A549 (cell line): ENCODE measurements at regions not wholly inside any gene's neighbourhood (a gene's known extent, or its start where the extent isn't known, plus 50 kb on each side); places are given as distances from the start of the nearest gene placed in this dataset.

Experiments
- ATAC-seq, 2 experiments: fragments of 200-7000 bp in 1 of 2; fragments of >200 bp in 1 of 2; cut with Nextera tagmentation in 1 of 2; cut with Tn5 transposase in 1 of 2; 3 replicates each; pipeline versions ENCODE4 v1.8.0 to v1.9.1; 2018 to 2020; ENCODE audit warnings: mild to moderate bottlenecking in 1 of 2, moderate library complexity in 1 of 2
- CTCF ChIA-PET: fragments of 300-600 bp; sonication (Branson Sonifier 250); formaldehyde crosslinking; extraction: SDS; loops from one replicate; lab custom pipeline; 2021; ENCODE audit warnings: antibody characterized with exemption, inconsistent platforms; lab: Yijun Ruan, JAX
- POLR2A ChIA-PET: fragments of 350-600 bp; formaldehyde crosslinking; extraction: SDS; loops from one replicate; lab custom pipeline; 2021; ENCODE audit warnings: antibody characterized with exemption, inconsistent platforms; lab: Yijun Ruan, JAX
- DNase-seq, 2 experiments: peaks; one replicate each; pipeline versions ENCODE4 v3.0.0 to v3.0.0-alpha.2; 2011 to 2016; ENCODE audit warnings: low read depth in 1 of 2, low spot score in 1 of 2
- FAIRE-seq: peaks from 2 replicates; lab custom pipeline; 2011; peaks lifted over from hg19 to GRCh38; lab: Jason Lieb, UNC
- H3K27ac ChIP-seq, 2 experiments: fragments of >200 bp; sonication (Bioruptor Twin); formaldehyde crosslinking; 3 replicates each; pipeline ENCODE4 v1.5.1; 2016 to 2017
- H3K4me1 ChIP-seq: fragments of >200 bp; sonication (Bioruptor Twin); formaldehyde crosslinking; 3 replicates; pipeline ENCODE4 v1.6.1; 2016
- H3K4me2 ChIP-seq: fragments of >200 bp; sonication (Bioruptor Twin); formaldehyde crosslinking; 3 replicates; pipeline ENCODE4 v1.6.1; 2016
- H3K4me3 ChIP-seq: fragments of >200 bp; sonication (Bioruptor Twin); formaldehyde crosslinking; 3 replicates; pipeline ENCODE4 v1.5.1; 2016
- H3K9me3 ChIP-seq: fragments of >200 bp; sonication (Bioruptor Twin); formaldehyde crosslinking; 3 replicates; pipeline ENCODE4 v1.6.1; 2016
- CEBPB ChIP-seq, 2 experiments: fragments of >200 bp in 1 of 2; sonication (Bioruptor Twin) in 1 of 2; formaldehyde crosslinking in 1 of 2; IDR thresholded peaks; 2 replicates each; pipeline ENCODE4 v1.6.1; 2012 to 2016
- CHD2 ChIP-seq: fragments of 150-350 bp; IDR thresholded peaks from 2 replicates; pipeline ENCODE4 v1.6.1; 2014; ENCODE audit warnings: low read length; ENCODE audit not compliant: partially characterized antibody
- CHD4 ChIP-seq: fragments of 200-600 bp; sonication (generic); IDR thresholded peaks from 2 replicates; pipeline ENCODE4 v1.6.1; 2016; ENCODE audit warnings: antibody characterized with exemption, mild to moderate bottlenecking, borderline replicate concordance
- E2F6 ChIP-seq: IDR thresholded peaks from 2 replicates; pipeline ENCODE4 v1.6.1; 2012; ENCODE audit warnings: low read depth, borderline replicate concordance
- ELK1 ChIP-seq: fragments of 150-350 bp; IDR thresholded peaks from 2 replicates; pipeline ENCODE4 v1.6.1; 2014; ENCODE audit warnings: low read depth, mild to moderate bottlenecking, low read length
- FOSB ChIP-seq: fragments of 250-450 bp; sonication (Bioruptor Pico); IDR thresholded peaks from 2 replicates; pipeline ENCODE4 v1.5.0; 2020; ENCODE audit warnings: mild to moderate bottlenecking, moderate library complexity
- FOXS1 ChIP-seq: fragments of 250-450 bp; sonication (Bioruptor Pico); IDR thresholded peaks from 2 replicates; pipeline ENCODE4 v1.5.0; 2020; ENCODE audit warnings: mild to moderate bottlenecking, moderate library complexity
- HOXA7 ChIP-seq: fragments of 250-450 bp; sonication (Bioruptor Pico); IDR thresholded peaks from 2 replicates; pipeline ENCODE4 v1.5.0; 2020; ENCODE audit warnings: mild to moderate bottlenecking, moderate library complexity
- HOXB13 ChIP-seq: fragments of 250-450 bp; sonication (Bioruptor Pico); IDR thresholded peaks from 2 replicates; pipeline ENCODE4 v1.5.0; 2020; ENCODE audit warnings: low read depth, mild to moderate bottlenecking, moderate library complexity
- HOXB5 ChIP-seq: fragments of 250-450 bp; sonication (Bioruptor Pico); IDR thresholded peaks from 2 replicates; pipeline ENCODE4 v1.5.0; 2020; ENCODE audit warnings: mild to moderate bottlenecking, moderate library complexity
- MAFK ChIP-seq: fragments of 450-650 bp; IDR thresholded peaks from 2 replicates; pipeline ENCODE4 v1.6.1; 2014; ENCODE audit not compliant: partially characterized antibody
- MAX ChIP-seq: IDR thresholded peaks from 2 replicates; pipeline ENCODE4 v1.6.1; 2012
- MYC ChIP-seq: IDR thresholded peaks from 2 replicates; pipeline ENCODE4 v1.6.1; 2012; ENCODE audit warnings: mild to moderate bottlenecking, inconsistent platforms, low read length, improper control_type of control experiment, borderline replicate concordance
- NPAS2 ChIP-seq: fragments of 250-450 bp; sonication (Bioruptor Pico); IDR thresholded peaks from 2 replicates; pipeline ENCODE4 v1.8.0; 2022; ENCODE audit warnings: mild to moderate bottlenecking, moderate library complexity, borderline replicate concordance
- PHF8 ChIP-seq: fragments of 200-600 bp; sonication (generic); IDR thresholded peaks from 2 replicates; pipeline ENCODE4 v1.6.1; 2016; ENCODE audit warnings: low read depth, mild to moderate bottlenecking, antibody characterized with exemption, moderate library complexity, borderline replicate concordance
- RARB ChIP-seq: fragments of 250-450 bp; sonication (Bioruptor Pico); IDR thresholded peaks from 2 replicates; pipeline ENCODE4 v1.8.0; 2021; ENCODE audit warnings: mild to moderate bottlenecking, moderate library complexity
- RNF2 ChIP-seq: fragments of 200-600 bp; sonication (generic); IDR thresholded peaks from 2 replicates; pipeline ENCODE4 v1.6.1; 2016; ENCODE audit warnings: low read depth, mild to moderate bottlenecking, antibody characterized with exemption, moderate library complexity, borderline replicate concordance
- SREBF2 ChIP-seq: fragments of 450-650 bp; IDR thresholded peaks from 2 replicates; pipeline ENCODE4 v1.6.1; 2014; ENCODE audit warnings: mild to moderate bottlenecking, moderate library complexity
- TFCP2L1 ChIP-seq: fragments of 250-450 bp; sonication (Bioruptor Pico); IDR thresholded peaks from 2 replicates; pipeline ENCODE4 v1.5.0; 2021; ENCODE audit warnings: mild to moderate bottlenecking
- ZC3H11A ChIP-seq: fragments of 450-650 bp; IDR thresholded peaks from 2 replicates; pipeline ENCODE4 v1.6.1; 2014; ENCODE audit warnings: antibody characterized with exemption, mild to moderate bottlenecking
- ZNF302 ChIP-seq: fragments of 250-450 bp; sonication (Bioruptor Pico); IDR thresholded peaks from 2 replicates; pipeline ENCODE4 v1.9.0; 2021; ENCODE audit warnings: inconsistent platforms, mild to moderate bottlenecking, moderate library complexity
- ZSCAN20 ChIP-seq: fragments of 250-450 bp; sonication (Bioruptor Pico); IDR thresholded peaks from 2 replicates; pipeline ENCODE4 v1.8.0; 2022; ENCODE audit warnings: mild to moderate bottlenecking, moderate library complexity
- WGBS: methylation state at CpG from one replicate; pipeline ENCODE4 v1.1.6; 2017; ENCODE audit errors: missing lambda C conversion rate; 5-methylcytosine and 5-hydroxymethylcytosine counted together

- ATAC-seq (no peak), DNase-seq (no peak), FAIRE-seq (no peak)
- POLR2A ChIA-PET, result no interaction called here
- Histone ChIP-seq H3K4me2 (no peak overlapping the region), H3K27ac (no peak overlapping the region), H3K4me1 (no peaks in the 10 kb centered on the region), H3K9me3 (no peaks in the 10 kb centered on the region), H3K4me3 (no peak overlapping the region)
- WGBS, result 5% methylated on average over 1 of the region's 1 CpG
- CTCF ChIA-PET, result no interaction called here
- no peak for TF ChIP-seq FOSB (CRISPR knock-in tag)
- TF ChIP-seq RARB (CRISPR knock-in tag), result no peak
- no peak for TF ChIP-seq HOXA7
- TF ChIP-seq NPAS2 (CRISPR knock-in tag), result no peak
- TF ChIP-seq CHD4, result no peak
- no peak for TF ChIP-seq SREBF2
- TF ChIP-seq MAX, result no peak
- no peak for TF ChIP-seq RNF2
- TF ChIP-seq ZC3H11A, result no peak
- TF ChIP-seq TFCP2L1, result no peak
- no peak for TF ChIP-seq E2F6
- no peak for TF ChIP-seq MYC
- no peak for TF ChIP-seq HOXB5 (CRISPR knock-in tag)
Measured at GRCh38 chr5:105917189-105917588, 1753.5 kb downstream of the EFNA5 start.

DNA sequence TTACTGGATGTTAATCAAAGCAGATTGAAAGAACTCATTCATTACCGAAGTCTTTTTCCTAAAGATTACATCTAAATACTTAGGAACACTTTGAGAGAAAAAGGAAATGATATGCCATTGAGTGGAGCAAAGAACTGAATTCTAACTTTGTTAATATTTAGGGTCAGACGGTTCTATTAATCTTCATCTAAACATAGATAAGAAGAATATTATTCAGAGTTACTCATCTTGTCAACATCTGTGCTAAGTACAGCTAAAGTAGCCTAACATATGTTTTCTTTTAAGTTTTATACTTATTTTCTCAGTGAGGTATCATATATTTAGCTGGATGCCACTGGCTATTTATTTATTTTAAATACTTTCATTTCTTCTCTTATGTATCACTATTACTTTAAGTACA, 1763.7 kb downstream of the EFNA5 start:
- ATAC-seq, result no peak
- H3K9me3 ChIP-seq, result no peaks in the 10 kb centered on the region
- FAIRE-seq, result no peak
- ChIA-PET POLR2A (no interaction called here), CTCF (no interaction called here)
- H3K4me1 ChIP-seq, result no peaks in the 10 kb centered on the region
- no peak overlapping the region for H3K27ac ChIP-seq
- H3K4me3 ChIP-seq, result no peak overlapping the region
- no peak for DNase-seq
- WGBS, result 15% methylated on average over 2 of the region's 2 CpGs
- no peak overlapping the region for H3K4me2 ChIP-seq
- no peak for TF ChIP-seq PHF8
- no peak for TF ChIP-seq CHD2
- TF ChIP-seq ZSCAN20, result no peak
- no peak for TF ChIP-seq HOXB13
- no peak for TF ChIP-seq MAFK
- no peak for TF ChIP-seq FOXS1 (CRISPR knock-in tag)
- no peak for TF ChIP-seq ZNF302
- no peak for TF ChIP-seq ELK1

DNA sequence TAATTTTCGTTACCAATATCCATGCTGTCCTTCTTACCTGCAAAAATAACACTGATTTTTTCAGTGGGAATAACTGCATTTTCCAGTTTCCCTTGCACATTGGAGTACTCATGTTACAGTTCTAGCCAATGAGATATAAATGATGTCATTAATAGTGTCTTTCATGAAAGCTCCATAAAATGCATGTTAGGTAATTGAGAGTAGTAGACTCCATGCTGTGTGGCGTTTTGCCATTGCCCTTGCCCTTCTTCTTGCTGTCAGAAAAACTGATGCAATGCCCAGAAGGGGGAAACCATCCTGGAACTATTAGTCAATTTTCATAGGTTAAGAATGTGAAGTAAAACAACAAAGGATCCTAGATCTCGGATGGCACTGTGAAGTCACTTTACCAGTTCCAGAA, 1765.3 kb downstream of the EFNA5 start:
- ATAC-seq (no peak), FAIRE-seq (no peak)
- POLR2A ChIA-PET, result no interaction called here

More for the DNA sequence above, 1765.3 kb downstream of the EFNA5 start:
- CTCF ChIA-PET, result no interaction called here
- no peak overlapping the region for H3K27ac ChIP-seq
- no peak for TF ChIP-seq CEBPB (IDR thresholded peaks at IDR 0.05)
- TF ChIP-seq MAX, result no peak
- no peak overlapping the region for H3K4me3 ChIP-seq
- no peaks in the 10 kb centered on the region for H3K4me1 ChIP-seq
- no peak for DNase-seq
- 30% methylated on average over 3 of the region's 3 CpGs for WGBS
- H3K4me2 ChIP-seq, result no peak overlapping the region
- H3K9me3 ChIP-seq, result no peaks in the 10 kb centered on the region
